Fibroblast of lung (primary cell): ENCODE measurements at regions not wholly inside any gene's neighbourhood (a gene's known extent, or its start where the extent isn't known, plus 50 kb on each side); places are given as distances from the start of the nearest gene placed in this dataset.

Experiments
- EZH2 ChIP-seq: IDR thresholded peaks from 2 replicates; pipeline ENCODE4 v1.5.1; 2012; ENCODE audit warnings: low read length, control low read depth, mild to moderate bottlenecking; ENCODE audit errors: missing control alignments
- TF ChIP-seq, protein P1 (sequence below), 2 donors: IDR thresholded peaks in 1 of 2; conservative IDR thresholded peaks in 1 of 2; 1 replicate in 1 of 2; 2 replicates in 1 of 2; pipeline ENCODE4 v1.5.1; 2011 to 2012; ENCODE audit warnings: low read length in 2 of 2, control low read depth in 1 of 2, inconsistent platforms in 1 of 2, low read depth in 1 of 2, mild to moderate bottlenecking in 1 of 2

DNA sequence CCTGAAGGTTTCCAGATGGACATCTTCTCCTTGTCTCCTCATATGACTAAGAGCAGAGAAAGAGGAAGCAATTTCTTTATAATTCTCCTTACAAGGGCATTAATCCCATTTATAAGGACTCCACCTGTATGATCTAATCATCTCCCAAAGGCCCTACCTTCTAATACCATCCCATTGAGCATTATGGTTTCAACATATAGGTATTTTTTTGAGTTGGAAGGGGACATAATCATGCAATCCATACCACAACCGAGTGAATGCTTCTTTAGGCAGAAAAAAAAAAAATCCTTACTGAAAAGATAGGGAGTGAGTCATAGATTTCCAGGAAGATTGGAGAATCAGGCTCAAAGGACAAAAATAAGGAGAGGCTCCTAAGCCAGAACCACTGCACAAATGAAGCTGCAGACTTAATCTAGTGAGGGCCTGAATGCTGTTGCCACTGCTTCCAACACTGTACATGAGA is 312.5 kb upstream of the HS3ST1 start:
- TF ChIP-seq, protein P1, sequence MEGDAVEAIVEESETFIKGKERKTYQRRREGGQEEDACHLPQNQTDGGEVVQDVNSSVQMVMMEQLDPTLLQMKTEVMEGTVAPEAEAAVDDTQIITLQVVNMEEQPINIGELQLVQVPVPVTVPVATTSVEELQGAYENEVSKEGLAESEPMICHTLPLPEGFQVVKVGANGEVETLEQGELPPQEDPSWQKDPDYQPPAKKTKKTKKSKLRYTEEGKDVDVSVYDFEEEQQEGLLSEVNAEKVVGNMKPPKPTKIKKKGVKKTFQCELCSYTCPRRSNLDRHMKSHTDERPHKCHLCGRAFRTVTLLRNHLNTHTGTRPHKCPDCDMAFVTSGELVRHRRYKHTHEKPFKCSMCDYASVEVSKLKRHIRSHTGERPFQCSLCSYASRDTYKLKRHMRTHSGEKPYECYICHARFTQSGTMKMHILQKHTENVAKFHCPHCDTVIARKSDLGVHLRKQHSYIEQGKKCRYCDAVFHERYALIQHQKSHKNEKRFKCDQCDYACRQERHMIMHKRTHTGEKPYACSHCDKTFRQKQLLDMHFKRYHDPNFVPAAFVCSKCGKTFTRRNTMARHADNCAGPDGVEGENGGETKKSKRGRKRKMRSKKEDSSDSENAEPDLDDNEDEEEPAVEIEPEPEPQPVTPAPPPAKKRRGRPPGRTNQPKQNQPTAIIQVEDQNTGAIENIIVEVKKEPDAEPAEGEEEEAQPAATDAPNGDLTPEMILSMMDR (conservative IDR thresholded peaks at IDR 0.05 in 1 of 2, IDR thresholded peaks at IDR 0.05 in 1 of 2; ENCODE audit: low read depth in 1 of 2, low read length in 2 of 2), result no peak
- no peak for TF ChIP-seq EZH2
